ENCODE measurements at regions not wholly inside any gene's neighbourhood (a gene's known extent, or its start where the extent isn't known, plus 50 kb on each side); places are given as distances from the start of the nearest gene placed in this dataset.

DNA sequence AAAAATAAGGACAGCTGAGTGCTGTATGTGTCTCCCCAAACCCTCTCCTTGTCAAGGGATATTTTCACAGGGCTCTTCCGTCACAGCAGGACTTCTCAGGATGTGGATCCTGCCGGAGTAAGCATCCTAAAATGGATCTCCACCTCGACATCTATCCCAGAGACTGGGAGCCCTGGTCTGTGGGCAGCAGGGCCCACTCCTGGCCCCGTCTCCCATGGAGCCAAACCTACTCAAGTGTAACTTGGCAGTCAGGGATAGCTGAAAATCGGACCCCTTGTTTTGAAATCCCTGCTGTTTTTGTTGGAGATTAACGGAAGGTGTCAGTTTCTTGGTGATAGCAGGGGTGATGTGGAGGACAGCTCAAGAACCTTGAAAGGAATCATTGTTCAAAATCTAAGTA is 109.0 kb upstream of the TWIST2 start:
- TF ChIP-seq EZH2 (IDR thresholded peaks at IDR 0.05; ENCODE audit: low read length, missing control alignments) (no peak), CTCF (conservative IDR thresholded peaks at IDR 0.05 in 1 of 2, IDR thresholded peaks at IDR 0.05 in 1 of 2; ENCODE audit: low read depth in 1 of 2, low read length in 2 of 2) (no peak)

Data from fibroblast of lung (primary cell).